Astrocyte (in vitro differentiated cells and primary cell): ENCODE measurements at regions not wholly inside any gene's neighbourhood (a gene's known extent, or its start where the extent isn't known, plus 50 kb on each side); places are given as distances from the start of the nearest gene placed in this dataset.
"Not testable (repeated sequence)": the region's sequence is repeated elsewhere in the genome, so short reads cannot be mapped to it uniquely, and the experiment has no call there.

ENCODE experiments used
- DNase-seq: peaks from one replicate; pipeline ENCODE4 v3.0.0-alpha.2; 2010; ENCODE audit warnings: low read depth
- FAIRE-seq: peaks from 2 replicates; lab custom pipeline; 2011; peaks lifted over from hg19 to GRCh38; lab: Jason Lieb, UNC
- H2AFZ ChIP-seq: 2 replicates; pipeline ENCODE4 v1.6.0; 2012; ENCODE audit warnings: low read depth, low read length, inconsistent platforms
- H3K27ac ChIP-seq: 2 replicates; pipeline ENCODE4 v1.5.1; 2011; ENCODE audit warnings: low read depth, low read length, inconsistent platforms
- H3K27me3 ChIP-seq: 2 replicates; pipeline ENCODE4 v1.6.0; 2011; ENCODE audit warnings: low read length, inconsistent platforms; ENCODE audit not compliant: insufficient read depth
- H3K36me3 ChIP-seq: 2 replicates; pipeline ENCODE4 v1.5.1; 2011; ENCODE audit warnings: low read length, inconsistent platforms; ENCODE audit not compliant: insufficient read depth
- H3K4me1 ChIP-seq: 2 replicates; pipeline ENCODE4 v1.5.1; 2011; ENCODE audit warnings: low read length, inconsistent platforms; ENCODE audit not compliant: insufficient read depth
- H3K4me2 ChIP-seq: 2 replicates; pipeline ENCODE4 v1.6.0; 2012; ENCODE audit warnings: low read length, inconsistent platforms
- H3K4me3 ChIP-seq: 2 replicates; pipeline ENCODE4 v1.5.1; 2011; ENCODE audit warnings: low read depth, mild to moderate bottlenecking, low read length, inconsistent platforms; ENCODE audit not compliant: insufficient read depth
- H3K79me2 ChIP-seq: 2 replicates; pipeline ENCODE4 v1.6.0; 2012; ENCODE audit warnings: mild to moderate bottlenecking, low read length, inconsistent platforms; ENCODE audit not compliant: insufficient read depth
- H3K9ac ChIP-seq: 2 replicates; pipeline ENCODE4 v1.6.0; 2012; ENCODE audit warnings: mild to moderate bottlenecking, low read length, inconsistent platforms
- H3K9me3 ChIP-seq: 2 replicates; pipeline ENCODE4 v1.5.1; 2012; ENCODE audit warnings: low read depth, mild to moderate bottlenecking, low read length, inconsistent platforms; ENCODE audit not compliant: insufficient read depth
- H4K20me1 ChIP-seq: 2 replicates; pipeline ENCODE4 v1.6.0; 2012; ENCODE audit warnings: low read length, inconsistent platforms; ENCODE audit not compliant: insufficient read depth
- H3K27ac Mint-ChIP-seq: one replicate; pipeline ENCODE4 v1.8.0; 2021; ENCODE audit warnings: mild to moderate bottlenecking, mixed read lengths; ENCODE audit not compliant: unreplicated experiment
- H3K27me3 Mint-ChIP-seq: one replicate; pipeline ENCODE4 v1.8.0; 2021; ENCODE audit warnings: low read depth, mixed read lengths; ENCODE audit not compliant: unreplicated experiment
- H3K36me3 Mint-ChIP-seq: one replicate; pipeline ENCODE4 v1.8.0; 2021; ENCODE audit warnings: low read depth, mixed read lengths; ENCODE audit not compliant: unreplicated experiment
- H3K4me1 Mint-ChIP-seq: one replicate; pipeline ENCODE4 v1.8.0; 2021; ENCODE audit warnings: low read depth, mixed read lengths; ENCODE audit not compliant: unreplicated experiment
- H3K4me3 Mint-ChIP-seq: one replicate; pipeline ENCODE4 v1.8.0; 2021; ENCODE audit warnings: mild to moderate bottlenecking, moderate library complexity, mixed read lengths; ENCODE audit not compliant: unreplicated experiment
- H3K9me3 Mint-ChIP-seq: one replicate; pipeline ENCODE4 v1.8.0; 2021; ENCODE audit warnings: mild to moderate bottlenecking, mixed read lengths; ENCODE audit not compliant: unreplicated experiment
- EZH2 ChIP-seq: IDR thresholded peaks from 2 replicates; pipeline ENCODE4 v1.6.1; 2012; ENCODE audit warnings: mild to moderate bottlenecking, low read length, inconsistent platforms; ENCODE audit not compliant: insufficient read depth
- TF ChIP-seq, protein P1 (sequence below): IDR thresholded peaks from 2 replicates; pipeline ENCODE4 v1.5.1; 2011; ENCODE audit warnings: low read depth, mild to moderate bottlenecking, inconsistent platforms, low read length, moderate library complexity; ENCODE audit not compliant: insufficient read depth

DNA sequence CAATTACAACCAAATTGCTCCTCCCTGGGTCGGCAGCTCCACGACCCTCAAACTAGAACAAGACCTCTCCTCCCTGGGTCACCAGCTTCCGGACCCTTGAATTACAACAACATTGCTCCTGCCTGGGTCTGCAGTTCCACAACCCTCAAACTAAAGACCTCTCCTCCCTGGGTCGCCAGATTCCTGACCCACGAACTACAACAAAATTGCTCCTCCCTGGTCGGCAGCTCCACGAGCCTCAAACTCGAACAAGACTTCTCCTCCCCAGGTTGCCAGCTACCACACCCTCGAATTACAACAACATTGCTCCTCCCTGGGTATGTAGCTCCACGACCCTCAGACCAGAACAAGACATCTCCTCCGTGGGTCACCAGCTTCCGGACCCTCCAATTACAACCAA lies 313.2 kb downstream of the PREX1 start:
- DNase-seq, H3K4me3 Mint-ChIP-seq, H3K27ac ChIP-seq, H3K36me3 ChIP-seq, H3K9ac ChIP-seq, H3K79me2 ChIP-seq, FAIRE-seq, H4K20me1 ChIP-seq, H3K4me3 ChIP-seq, H2AFZ ChIP-seq, H3K4me1 ChIP-seq, H3K27ac Mint-ChIP-seq, H3K4me2 ChIP-seq, H3K36me3 Mint-ChIP-seq, H3K9me3 ChIP-seq, H3K27me3 ChIP-seq, H3K4me1 Mint-ChIP-seq: not testable (repeated sequence)
- peaks cover 23% of the 10 kb centered on the region for H3K27me3 Mint-ChIP-seq
- H3K9me3 Mint-ChIP-seq, result peaks cover 18% of the 10 kb centered on the region

DNA sequence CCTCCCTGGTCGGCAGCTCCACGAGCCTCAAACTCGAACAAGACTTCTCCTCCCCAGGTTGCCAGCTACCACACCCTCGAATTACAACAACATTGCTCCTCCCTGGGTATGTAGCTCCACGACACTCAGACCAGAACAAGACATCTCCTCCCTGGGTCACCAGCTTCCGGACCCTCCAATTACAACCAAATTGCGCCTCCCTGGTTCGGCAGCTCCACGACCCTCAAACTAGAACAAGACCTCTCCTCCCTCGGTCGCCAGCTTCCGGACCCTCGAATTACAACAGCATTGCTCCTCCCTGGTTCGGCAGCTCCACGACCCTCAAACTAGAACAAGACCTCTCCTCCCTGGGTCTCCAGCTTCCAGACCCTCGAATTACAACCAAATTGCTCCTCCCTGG lies 315.3 kb downstream of the PREX1 start:
- not testable (repeated sequence) for H3K4me2 ChIP-seq, H3K4me3 ChIP-seq, H3K27ac ChIP-seq, H3K36me3 Mint-ChIP-seq, H3K27ac Mint-ChIP-seq, H3K27me3 ChIP-seq, FAIRE-seq, H3K4me1 Mint-ChIP-seq, H4K20me1 ChIP-seq, H3K79me2 ChIP-seq, H3K36me3 ChIP-seq, H3K4me1 ChIP-seq, H3K9me3 ChIP-seq, H2AFZ ChIP-seq, DNase-seq, H3K4me3 Mint-ChIP-seq, H3K9ac ChIP-seq
- H3K27me3 Mint-ChIP-seq, result peaks cover 25% of the 10 kb centered on the region
- peaks cover 27% of the 10 kb centered on the region for H3K9me3 Mint-ChIP-seq

DNA sequence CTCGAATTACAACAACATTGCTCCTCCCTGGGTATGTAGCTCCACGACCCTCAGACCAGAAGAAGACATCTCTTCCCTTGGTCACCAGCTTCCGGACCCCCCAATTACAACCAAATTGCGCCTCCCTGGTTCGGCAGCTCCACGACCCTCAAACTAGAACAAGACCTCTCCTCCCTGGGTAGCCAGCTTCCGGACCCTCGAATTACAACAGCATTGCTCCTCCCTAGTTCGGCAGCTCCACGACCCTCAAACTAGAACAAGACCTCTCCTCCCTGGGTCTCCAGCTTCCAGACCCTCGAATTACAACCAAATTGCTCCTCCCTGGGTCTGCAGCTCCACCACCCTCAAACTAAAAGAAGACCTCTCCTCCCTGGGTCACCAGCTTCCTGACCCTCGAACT lies 322.7 kb downstream of the PREX1 start:
- H3K27ac ChIP-seq, H4K20me1 ChIP-seq, H3K36me3 ChIP-seq, H3K27ac Mint-ChIP-seq, H3K27me3 ChIP-seq, H3K9me3 ChIP-seq, H3K4me1 ChIP-seq, H3K4me1 Mint-ChIP-seq, DNase-seq, H2AFZ ChIP-seq, H3K79me2 ChIP-seq, FAIRE-seq, H3K36me3 Mint-ChIP-seq, H3K4me3 Mint-ChIP-seq, H3K4me2 ChIP-seq, H3K9ac ChIP-seq, H3K4me3 ChIP-seq: not testable (repeated sequence)
- Mint-ChIP-seq H3K9me3 (peaks cover 24% of the 10 kb centered on the region), H3K27me3 (peaks cover 18% of the 10 kb centered on the region)

GRCh38 chr20:48503166-48503815 lies 324.5 kb downstream of the PREX1 start:
- H3K27ac ChIP-seq, result no peak overlapping the region
- no peak for DNase-seq
- H3K36me3 ChIP-seq, result no peaks in the 10 kb centered on the region
- Mint-ChIP-seq H3K36me3 (peaks cover 10% of the 10 kb centered on the region), H3K27me3 (peaks cover 20% of the 10 kb centered on the region), H3K9me3 (peaks cover 20% of the 10 kb centered on the region), H3K4me3 (no peak overlapping the region), H3K4me1 (no peaks in the 10 kb centered on the region), H3K27ac (no peak overlapping the region)
- TF ChIP-seq, protein P1, sequence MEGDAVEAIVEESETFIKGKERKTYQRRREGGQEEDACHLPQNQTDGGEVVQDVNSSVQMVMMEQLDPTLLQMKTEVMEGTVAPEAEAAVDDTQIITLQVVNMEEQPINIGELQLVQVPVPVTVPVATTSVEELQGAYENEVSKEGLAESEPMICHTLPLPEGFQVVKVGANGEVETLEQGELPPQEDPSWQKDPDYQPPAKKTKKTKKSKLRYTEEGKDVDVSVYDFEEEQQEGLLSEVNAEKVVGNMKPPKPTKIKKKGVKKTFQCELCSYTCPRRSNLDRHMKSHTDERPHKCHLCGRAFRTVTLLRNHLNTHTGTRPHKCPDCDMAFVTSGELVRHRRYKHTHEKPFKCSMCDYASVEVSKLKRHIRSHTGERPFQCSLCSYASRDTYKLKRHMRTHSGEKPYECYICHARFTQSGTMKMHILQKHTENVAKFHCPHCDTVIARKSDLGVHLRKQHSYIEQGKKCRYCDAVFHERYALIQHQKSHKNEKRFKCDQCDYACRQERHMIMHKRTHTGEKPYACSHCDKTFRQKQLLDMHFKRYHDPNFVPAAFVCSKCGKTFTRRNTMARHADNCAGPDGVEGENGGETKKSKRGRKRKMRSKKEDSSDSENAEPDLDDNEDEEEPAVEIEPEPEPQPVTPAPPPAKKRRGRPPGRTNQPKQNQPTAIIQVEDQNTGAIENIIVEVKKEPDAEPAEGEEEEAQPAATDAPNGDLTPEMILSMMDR, result no peak
- TF ChIP-seq EZH2, result no peak
- no peak overlapping the region for H3K4me3 ChIP-seq
- no peak for FAIRE-seq
- H3K4me2 ChIP-seq, result no peak overlapping the region
- H3K9ac ChIP-seq, result no peak overlapping the region
- no peaks in the 10 kb centered on the region for H3K79me2 ChIP-seq
- no peaks in the 10 kb centered on the region for H3K27me3 ChIP-seq
- H4K20me1 ChIP-seq, result no peaks in the 10 kb centered on the region
- H2AFZ ChIP-seq, result no peak overlapping the region
- H3K9me3 ChIP-seq, result no peaks in the 10 kb centered on the region
- no peaks in the 10 kb centered on the region for H3K4me1 ChIP-seq
